HCT116 (cell line): ENCODE measurements at regions not wholly inside any gene's neighbourhood (a gene's known extent, or its start where the extent isn't known, plus 50 kb on each side); places are given as distances from the start of the nearest gene placed in this dataset.

ENCODE experiments used
- ATAC-seq: fragments of 200-7000 bp; cut with Tn5 transposase; 2 replicates; pipeline ENCODE4 v1.9.1; 2020; ENCODE audit warnings: mild to moderate bottlenecking, moderate library complexity
- BruUV-seq: library from RNA; stranded (reverse); fragments of 400-500 nt; replicated peaks from 2 replicates; lab custom pipeline; 2021; lab: Mats Ljungman, UMichigan
- CTCF ChIA-PET: fragments of 300-600 bp; sonication (Branson Sonifier 250); formaldehyde crosslinking; loops from one replicate; lab custom pipeline; 2021; ENCODE audit warnings: antibody characterized with exemption; lab: Charles Lee
- POLR2A ChIA-PET: fragments of 300-600, 350-600 bp; sonication (Branson Sonifier 250); formaldehyde crosslinking; loops from one replicate; lab custom pipeline; 2021; ENCODE audit warnings: antibody characterized with exemption; lab: Charles Lee
- RAD21 ChIA-PET, 2 experiments: fragments of 300-600 bp; sonication (Branson Sonifier 250); formaldehyde crosslinking; loops; one replicate each; lab custom pipeline; 2023; ENCODE audit warnings: low total read pairs in 2 of 2; ENCODE audit not compliant: uncharacterized antibody in 2 of 2, unreplicated experiment in 2 of 2, low non-redundant PET in 1 of 2; lab: Charles Lee
- DNase-seq: peaks from one replicate; pipeline ENCODE4 v3.0.0-alpha.2; 2010; ENCODE audit warnings: low read depth, low spot score
- H2AFZ ChIP-seq: fragments of 200-600 bp; shearing (Covaris generic), sonication (generic); 2 replicates; pipeline ENCODE4 v1.6.1; 2017; ENCODE audit warnings: low read depth, mixed run types, mixed read lengths, antibody characterized with exemption, low read length; ENCODE audit not compliant: poor library complexity, severe bottlenecking
- H3K27ac ChIP-seq: 2 replicates; pipeline ENCODE4 v1.5.1; 2012; ENCODE audit warnings: low read depth, low read length
- H3K27me3 ChIP-seq: fragments of 200-600 bp; sonication (generic); 2 replicates; pipeline ENCODE4 v1.6.1; 2016; ENCODE audit warnings: mixed run types, low read length, mixed read lengths; ENCODE audit not compliant: insufficient read depth
- H3K36me3 ChIP-seq, 2 experiments: fragments of 200-500 bp in 1 of 2; fragments of 200-600 bp in 1 of 2; sonication (Bioruptor generic) in 1 of 2; sonication (generic) in 1 of 2; 2 replicates each; pipeline versions ENCODE4 v1.5.1 to v1.6.1; 2014 to 2016; ENCODE audit warnings: low read length in 2 of 2, inconsistent platforms in 1 of 2, mixed read lengths in 1 of 2, mixed run types in 1 of 2; ENCODE audit not compliant: insufficient read depth in 2 of 2, control insufficient read depth in 1 of 2
- H3K4me1 ChIP-seq, 2 experiments: fragments of 200-600 bp in 1 of 2; sonication (generic) in 1 of 2; 2 replicates each; pipeline versions ENCODE4 v1.5.1 to v1.6.1; 2012 to 2017; ENCODE audit warnings: low read length in 2 of 2, inconsistent platforms in 1 of 2, mild to moderate bottlenecking in 1 of 2, mixed read lengths in 1 of 2, mixed run types in 1 of 2, moderate library complexity in 1 of 2; ENCODE audit not compliant: insufficient read depth in 2 of 2, control insufficient read depth in 1 of 2
- H3K4me2 ChIP-seq: fragments of 200-600 bp; sonication (generic); 2 replicates; pipeline ENCODE4 v1.6.1; 2017; ENCODE audit warnings: mixed run types, low read length, mixed read lengths
- H3K4me3 ChIP-seq, 2 experiments: fragments of 200-600 bp in 1 of 2; sonication (generic) in 1 of 2; replicated peaks in 1 of 2; 2 replicates each; pipeline ENCODE4 v1.5.1; 2011 to 2016; ENCODE audit warnings: low read length in 2 of 2, control low read depth in 1 of 2, low read depth in 1 of 2, mild to moderate bottlenecking in 1 of 2, mixed read lengths in 1 of 2, mixed run types in 1 of 2
- H3K79me2 ChIP-seq: fragments of 200-600 bp; sonication (generic); 2 replicates; pipeline ENCODE4 v1.6.1; 2017; ENCODE audit warnings: mild to moderate bottlenecking, mixed run types, low read length, moderate library complexity, mixed read lengths; ENCODE audit not compliant: insufficient read depth
- H3K9ac ChIP-seq: fragments of 200-600 bp; sonication (generic); 2 replicates; pipeline ENCODE4 v1.6.1; 2016; ENCODE audit warnings: low read length, mixed read lengths
- H3K9me2 ChIP-seq: fragments of 200-600 bp; sonication (generic), shearing (Covaris generic); 2 replicates; pipeline ENCODE4 v1.6.1; 2017; ENCODE audit warnings: mixed run types, mild to moderate bottlenecking, moderate library complexity; ENCODE audit not compliant: insufficient read depth
- H3K9me3 ChIP-seq, 2 experiments: fragments of 200-500 bp in 1 of 2; fragments of 200-600 bp in 1 of 2; sonication (Bioruptor generic) in 1 of 2; sonication (generic) in 1 of 2; 2 replicates each; pipeline ENCODE4 v1.6.1; 2014 to 2017; ENCODE audit warnings: low read length in 2 of 2, mixed read lengths in 2 of 2, inconsistent platforms in 1 of 2, low read depth in 1 of 2, mild to moderate bottlenecking in 1 of 2, mixed run types in 1 of 2, moderate library complexity in 1 of 2; ENCODE audit not compliant: control insufficient read depth in 1 of 2, insufficient read depth in 1 of 2
- H4K20me1 ChIP-seq: fragments of 200-600 bp; sonication (generic), shearing (Covaris generic); 2 replicates; pipeline ENCODE4 v1.6.1; 2017; ENCODE audit warnings: mixed run types, mild to moderate bottlenecking, moderate library complexity; ENCODE audit not compliant: insufficient read depth
- EGR1 ChIP-seq: IDR thresholded peaks from 2 replicates; pipeline ENCODE4 v1.6.1; 2012; ENCODE audit warnings: low read depth
- EZH2phosphoT487 ChIP-seq: fragments of 200-600 bp; IDR thresholded peaks from 2 replicates; pipeline ENCODE4 v1.6.1; 2018; ENCODE audit warnings: antibody characterized with exemption, borderline replicate concordance
- JUND ChIP-seq: IDR thresholded peaks from 2 replicates; pipeline ENCODE4 v1.6.1; 2012
- POLR2A ChIP-seq: IDR thresholded peaks from 2 replicates; pipeline ENCODE4 v1.7.0; 2011; ENCODE audit warnings: borderline replicate concordance; ENCODE audit not compliant: insufficient read depth, insufficient read length; ENCODE audit errors: extremely low read depth
- POLR2AphosphoS5 ChIP-seq: IDR thresholded peaks from 2 replicates; pipeline ENCODE4 v1.6.1; 2011; ENCODE audit warnings: mild to moderate bottlenecking, low read depth, low read length, moderate library complexity
- RAD21 ChIP-seq: IDR thresholded peaks from 2 replicates; pipeline ENCODE4 v1.6.1; 2012; ENCODE audit warnings: low read depth, mild to moderate bottlenecking
- ZFX ChIP-seq: fragments of 450-650 bp; IDR thresholded peaks from 2 replicates; pipeline ENCODE4 v1.6.1; 2017
- ZNF274 ChIP-seq: fragments of 200-500 bp; sonication (Bioruptor generic); IDR thresholded peaks from 2 replicates; pipeline ENCODE4 v1.6.1; 2014; ENCODE audit warnings: mild to moderate bottlenecking, low read depth, low read length, inconsistent platforms
- intact Hi-C: fragments of 100-400 bp; cut with micrococcal nuclease; formaldehyde crosslinking; loops from 2 replicates; pipeline ENCODE4 v1.10.0; 2022
- TF ChIP-seq, protein P1 (sequence below): IDR thresholded peaks from 2 replicates; pipeline ENCODE4 v1.6.1; 2012; ENCODE audit warnings: low read depth
- TF ChIP-seq, protein P2 (sequence below): IDR thresholded peaks from 2 replicates; pipeline ENCODE4 v1.6.1; 2011; ENCODE audit warnings: mild to moderate bottlenecking, low read length, moderate library complexity; ENCODE audit not compliant: insufficient replicate concordance; ENCODE audit errors: extremely low read depth
- TF ChIP-seq, protein P3 (sequence below), 3 experiments: fragments of 200-600 bp in 1 of 3; sonication (generic) in 1 of 3; IDR thresholded peaks in 2 of 3; conservative IDR thresholded peaks in 1 of 3; 2 replicates each; pipeline ENCODE4 v1.5.1; 2012 to 2017; ENCODE audit warnings: low read depth in 2 of 3, low read length in 2 of 3, antibody characterized with exemption in 1 of 3, borderline replicate concordance in 1 of 3, control low read depth in 1 of 3, mild to moderate bottlenecking in 1 of 3, mixed read lengths in 1 of 3, mixed run types in 1 of 3, moderate library complexity in 1 of 3; ENCODE audit not compliant: insufficient read depth in 1 of 3
- TF ChIP-seq, protein P4 (sequence below): IDR thresholded peaks from 2 replicates; pipeline ENCODE4 v1.6.1; 2012

DNA sequence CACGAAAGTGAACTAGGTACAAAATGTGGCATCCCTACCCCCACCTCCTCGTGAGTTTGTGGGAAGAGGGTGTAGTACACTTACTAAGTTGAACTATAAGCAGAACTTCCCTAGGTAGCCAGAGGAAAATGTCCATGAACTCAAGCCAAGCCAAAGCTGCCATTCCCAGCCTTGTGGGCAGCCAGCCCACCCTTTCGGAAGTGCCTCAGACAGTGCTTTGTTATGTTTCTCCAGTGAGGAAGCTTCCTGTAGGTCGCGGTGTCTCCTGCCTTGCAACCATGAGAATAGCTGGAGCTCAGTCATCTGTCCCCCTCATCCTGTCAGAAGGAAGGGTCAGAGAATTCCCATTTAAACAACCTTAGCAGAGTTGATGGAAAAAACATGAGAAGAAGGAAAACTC lies 266.9 kb downstream of the DUSP6 start:
- no peaks in the 10 kb centered on the region for H3K9me2 ChIP-seq
- H2AFZ ChIP-seq, result no peak overlapping the region
- DNase-seq (no peak), ATAC-seq (no peak)
- no TSS peak for BruUV-seq
- no peaks in the 10 kb centered on the region for H3K9me3 ChIP-seq
- TF ChIP-seq POLR2A, result no peak
- peaks cover 0 to 9% of the 10 kb centered on the region in 2 experiments; a peak in 1 of 4 replicates for H3K4me1 ChIP-seq
- no peak overlapping the region for H3K4me3 ChIP-seq
- no peaks in the 10 kb centered on the region for H3K27me3 ChIP-seq
- H3K4me2 ChIP-seq, result no peak overlapping the region
- ChIA-PET CTCF (no interaction called here), POLR2A (no interaction called here), RAD21 (no interaction called here)
- no peak overlapping the region for H3K27ac ChIP-seq
- no peak overlapping the region for H3K9ac ChIP-seq
- no peaks in the 10 kb centered on the region for H3K36me3 ChIP-seq
- no peaks in the 10 kb centered on the region for H3K79me2 ChIP-seq
- intact Hi-C loops, result no loop called here
- no peaks in the 10 kb centered on the region for H4K20me1 ChIP-seq

GRCh38 chr12:89084751-89085150 lies 267.6 kb downstream of the DUSP6 start:
- no peak overlapping the region for H3K4me2 ChIP-seq
- no peak overlapping the region for H3K27ac ChIP-seq
- H2AFZ ChIP-seq, result no peak overlapping the region
- no peaks in the 10 kb centered on the region for H3K27me3 ChIP-seq
- no TSS peak for BruUV-seq
- no peak overlapping the region for H3K4me3 ChIP-seq
- ATAC-seq, result no peak
- H3K36me3 ChIP-seq, result no peaks in the 10 kb centered on the region
- ChIA-PET CTCF (no interaction called here), POLR2A (no interaction called here), RAD21 (no interaction called here)
- no peak overlapping the region for H3K9ac ChIP-seq
- H3K79me2 ChIP-seq, result no peaks in the 10 kb centered on the region
- peaks cover 0 to 9% of the 10 kb centered on the region in 2 experiments; a peak in 1 of 4 replicates for H3K4me1 ChIP-seq
- H3K9me3 ChIP-seq, result no peaks in the 10 kb centered on the region
- intact Hi-C loops, result no loop called here
- no peak for DNase-seq
- no peaks in the 10 kb centered on the region for H3K9me2 ChIP-seq
- H4K20me1 ChIP-seq, result no peaks in the 10 kb centered on the region
- TF ChIP-seq POLR2A (no peak), POLR2AphosphoS5 (no peak), EGR1 (no peak), RAD21 (no peak), ZNF274 (no peak), EZH2phosphoT487 (no peak), ZFX (no peak), JUND (no peak)
- TF ChIP-seq, protein P1, sequence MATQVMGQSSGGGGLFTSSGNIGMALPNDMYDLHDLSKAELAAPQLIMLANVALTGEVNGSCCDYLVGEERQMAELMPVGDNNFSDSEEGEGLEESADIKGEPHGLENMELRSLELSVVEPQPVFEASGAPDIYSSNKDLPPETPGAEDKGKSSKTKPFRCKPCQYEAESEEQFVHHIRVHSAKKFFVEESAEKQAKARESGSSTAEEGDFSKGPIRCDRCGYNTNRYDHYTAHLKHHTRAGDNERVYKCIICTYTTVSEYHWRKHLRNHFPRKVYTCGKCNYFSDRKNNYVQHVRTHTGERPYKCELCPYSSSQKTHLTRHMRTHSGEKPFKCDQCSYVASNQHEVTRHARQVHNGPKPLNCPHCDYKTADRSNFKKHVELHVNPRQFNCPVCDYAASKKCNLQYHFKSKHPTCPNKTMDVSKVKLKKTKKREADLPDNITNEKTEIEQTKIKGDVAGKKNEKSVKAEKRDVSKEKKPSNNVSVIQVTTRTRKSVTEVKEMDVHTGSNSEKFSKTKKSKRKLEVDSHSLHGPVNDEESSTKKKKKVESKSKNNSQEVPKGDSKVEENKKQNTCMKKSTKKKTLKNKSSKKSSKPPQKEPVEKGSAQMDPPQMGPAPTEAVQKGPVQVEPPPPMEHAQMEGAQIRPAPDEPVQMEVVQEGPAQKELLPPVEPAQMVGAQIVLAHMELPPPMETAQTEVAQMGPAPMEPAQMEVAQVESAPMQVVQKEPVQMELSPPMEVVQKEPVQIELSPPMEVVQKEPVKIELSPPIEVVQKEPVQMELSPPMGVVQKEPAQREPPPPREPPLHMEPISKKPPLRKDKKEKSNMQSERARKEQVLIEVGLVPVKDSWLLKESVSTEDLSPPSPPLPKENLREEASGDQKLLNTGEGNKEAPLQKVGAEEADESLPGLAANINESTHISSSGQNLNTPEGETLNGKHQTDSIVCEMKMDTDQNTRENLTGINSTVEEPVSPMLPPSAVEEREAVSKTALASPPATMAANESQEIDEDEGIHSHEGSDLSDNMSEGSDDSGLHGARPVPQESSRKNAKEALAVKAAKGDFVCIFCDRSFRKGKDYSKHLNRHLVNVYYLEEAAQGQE, result no peak
- TF ChIP-seq, protein P2, sequence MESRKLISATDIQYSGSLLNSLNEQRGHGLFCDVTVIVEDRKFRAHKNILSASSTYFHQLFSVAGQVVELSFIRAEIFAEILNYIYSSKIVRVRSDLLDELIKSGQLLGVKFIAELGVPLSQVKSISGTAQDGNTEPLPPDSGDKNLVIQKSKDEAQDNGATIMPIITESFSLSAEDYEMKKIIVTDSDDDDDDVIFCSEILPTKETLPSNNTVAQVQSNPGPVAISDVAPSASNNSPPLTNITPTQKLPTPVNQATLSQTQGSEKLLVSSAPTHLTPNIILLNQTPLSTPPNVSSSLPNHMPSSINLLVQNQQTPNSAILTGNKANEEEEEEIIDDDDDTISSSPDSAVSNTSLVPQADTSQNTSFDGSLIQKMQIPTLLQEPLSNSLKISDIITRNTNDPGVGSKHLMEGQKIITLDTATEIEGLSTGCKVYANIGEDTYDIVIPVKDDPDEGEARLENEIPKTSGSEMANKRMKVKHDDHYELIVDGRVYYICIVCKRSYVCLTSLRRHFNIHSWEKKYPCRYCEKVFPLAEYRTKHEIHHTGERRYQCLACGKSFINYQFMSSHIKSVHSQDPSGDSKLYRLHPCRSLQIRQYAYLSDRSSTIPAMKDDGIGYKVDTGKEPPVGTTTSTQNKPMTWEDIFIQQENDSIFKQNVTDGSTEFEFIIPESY, result no peak
- TF ChIP-seq, protein P3, sequence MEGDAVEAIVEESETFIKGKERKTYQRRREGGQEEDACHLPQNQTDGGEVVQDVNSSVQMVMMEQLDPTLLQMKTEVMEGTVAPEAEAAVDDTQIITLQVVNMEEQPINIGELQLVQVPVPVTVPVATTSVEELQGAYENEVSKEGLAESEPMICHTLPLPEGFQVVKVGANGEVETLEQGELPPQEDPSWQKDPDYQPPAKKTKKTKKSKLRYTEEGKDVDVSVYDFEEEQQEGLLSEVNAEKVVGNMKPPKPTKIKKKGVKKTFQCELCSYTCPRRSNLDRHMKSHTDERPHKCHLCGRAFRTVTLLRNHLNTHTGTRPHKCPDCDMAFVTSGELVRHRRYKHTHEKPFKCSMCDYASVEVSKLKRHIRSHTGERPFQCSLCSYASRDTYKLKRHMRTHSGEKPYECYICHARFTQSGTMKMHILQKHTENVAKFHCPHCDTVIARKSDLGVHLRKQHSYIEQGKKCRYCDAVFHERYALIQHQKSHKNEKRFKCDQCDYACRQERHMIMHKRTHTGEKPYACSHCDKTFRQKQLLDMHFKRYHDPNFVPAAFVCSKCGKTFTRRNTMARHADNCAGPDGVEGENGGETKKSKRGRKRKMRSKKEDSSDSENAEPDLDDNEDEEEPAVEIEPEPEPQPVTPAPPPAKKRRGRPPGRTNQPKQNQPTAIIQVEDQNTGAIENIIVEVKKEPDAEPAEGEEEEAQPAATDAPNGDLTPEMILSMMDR (IDR thresholded peaks at IDR 0.05 in 2 of 3, conservative IDR thresholded peaks at IDR 0.05 in 1 of 3; ENCODE audit: borderline replicate concordance in 1 of 3, insufficient read depth in 1 of 3, low read depth in 2 of 3, low read length in 2 of 3), result no peak
- TF ChIP-seq, protein P4, sequence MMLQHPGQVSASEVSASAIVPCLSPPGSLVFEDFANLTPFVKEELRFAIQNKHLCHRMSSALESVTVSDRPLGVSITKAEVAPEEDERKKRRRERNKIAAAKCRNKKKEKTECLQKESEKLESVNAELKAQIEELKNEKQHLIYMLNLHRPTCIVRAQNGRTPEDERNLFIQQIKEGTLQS, result no peak
